Smooth muscle cell (in vitro differentiated cells): ENCODE measurements at regions not wholly inside any gene's neighbourhood (a gene's known extent, or its start where the extent isn't known, plus 50 kb on each side); places are given as distances from the start of the nearest gene placed in this dataset.

ENCODE experiments used
- DNase-seq: peaks from one replicate; lab custom pipeline; 2025; ENCODE audit not compliant: unreplicated experiment; lab: John Stamatoyannopoulos, UW
- H2AFZ ChIP-seq: fragments of 200-600 bp; sonication (generic); 2 replicates; pipeline ENCODE4 v1.6.0; 2016; ENCODE audit warnings: antibody characterized with exemption, low read depth, mild to moderate bottlenecking
- H3F3A ChIP-seq: fragments of 200-600 bp; sonication (generic); 2 replicates; pipeline ENCODE4 v1.6.0; 2017; ENCODE audit warnings: antibody characterized with exemption, low read depth
- H3K27ac ChIP-seq: fragments of 200-600 bp; sonication (generic); 2 replicates; pipeline ENCODE4 v1.5.1; 2016; ENCODE audit warnings: low read depth, mild to moderate bottlenecking
- H3K27me3 ChIP-seq: fragments of 200-600 bp; sonication (generic); 2 replicates; pipeline ENCODE4 v1.6.1; 2016; ENCODE audit warnings: low read depth, mild to moderate bottlenecking
- H3K36me3 ChIP-seq: fragments of 200-600 bp; sonication (generic); 2 replicates; pipeline ENCODE4 v1.5.1; 2016; ENCODE audit warnings: low read depth
- H3K4me1 ChIP-seq: fragments of 200-600 bp; sonication (generic); 2 replicates; pipeline ENCODE4 v1.5.1; 2016; ENCODE audit warnings: low read depth
- H3K4me2 ChIP-seq: fragments of 200-600 bp; sonication (generic); 2 replicates; pipeline ENCODE4 v1.6.0; 2016; ENCODE audit warnings: mild to moderate bottlenecking
- H3K4me3 ChIP-seq: fragments of 200-600 bp; sonication (generic); 2 replicates; pipeline ENCODE4 v1.5.1; 2016; ENCODE audit warnings: mild to moderate bottlenecking
- H3K79me2 ChIP-seq: fragments of 200-600 bp; sonication (generic); 2 replicates; pipeline ENCODE4 v1.6.0; 2016; ENCODE audit warnings: low read depth, mild to moderate bottlenecking
- H3K9ac ChIP-seq: fragments of 200-600 bp; sonication (generic); 2 replicates; pipeline ENCODE4 v1.6.0; 2016; ENCODE audit warnings: low read depth
- H3K9me3 ChIP-seq: fragments of 200-600 bp; sonication (generic); replicated peaks from 2 replicates; pipeline ENCODE4 v1.5.1; 2016; ENCODE audit warnings: low read depth
- H4K20me1 ChIP-seq: fragments of 200-600 bp; sonication (generic); 2 replicates; pipeline ENCODE4 v1.6.0; 2016; ENCODE audit warnings: low read depth
- CTCF ChIP-seq: fragments of 200-600 bp; sonication (generic); IDR thresholded peaks from 2 replicates; pipeline ENCODE4 v1.5.1; 2017; ENCODE audit warnings: borderline replicate concordance, mild to moderate bottlenecking, antibody characterized with exemption; ENCODE audit not compliant: insufficient read depth, poor library complexity, severe bottlenecking
- WGBS: methylation state at CpG from one replicate; pipeline ENCODE4 v1.1.7; 2016; ENCODE audit warnings: low lambda C conversion rate; 5-methylcytosine and 5-hydroxymethylcytosine counted together

GRCh38 chrX:13433298-13433605 lies 113.4 kb upstream of the ATXN3L start:
- Histone ChIP-seq H3K27ac (peak overlapping the region; percentile 73), H3K4me2 (no peak overlapping the region), H3K9ac (no peak overlapping the region), H3K27me3 (no peaks in the 10 kb centered on the region), H3K79me2 (no peaks in the 10 kb centered on the region), H3K4me1 (peaks cover 4% of the 10 kb centered on the region), H3F3A (peaks cover 5% of the 10 kb centered on the region), H3K4me3 (no peak overlapping the region), H4K20me1 (no peaks in the 10 kb centered on the region), H3K36me3 (no peaks in the 10 kb centered on the region), H2AFZ (no peak overlapping the region), H3K9me3 (no peaks in the 10 kb centered on the region)
- 89% methylated on average over 2 of the region's 2 CpGs for WGBS
- no peak for TF ChIP-seq CTCF
- no peak for DNase-seq

GRCh38 chrX:13432414-13433297 lies 112.8 kb upstream of the ATXN3L start:
- TF ChIP-seq CTCF, result no peak
- Histone ChIP-seq H3K4me1 (peaks cover 7% of the 10 kb centered on the region), H3K79me2 (no peaks in the 10 kb centered on the region), H3K4me2 (no peak overlapping the region), H4K20me1 (no peaks in the 10 kb centered on the region), H3K9ac (peak overlapping the region; percentile 1), H3K36me3 (no peaks in the 10 kb centered on the region), H2AFZ (peak overlapping the region; percentile 46), H3F3A (peaks cover 5% of the 10 kb centered on the region), H3K4me3 (no peak overlapping the region), H3K9me3 (no peaks in the 10 kb centered on the region), H3K27me3 (no peaks in the 10 kb centered on the region), H3K27ac (peak overlapping the region; percentile 73)
- no peak for DNase-seq
- 82% methylated on average over 4 of the region's 4 CpGs for WGBS

GRCh38 chrX:13430136-13430827 lies 110.4 kb upstream of the ATXN3L start:
- 88% methylated on average over 6 of the region's 6 CpGs for WGBS
- H3K27ac ChIP-seq, result no peak overlapping the region
- H4K20me1 ChIP-seq, result no peaks in the 10 kb centered on the region
- H2AFZ ChIP-seq, result no peak overlapping the region
- H3K4me3 ChIP-seq, result no peak overlapping the region
- H3K79me2 ChIP-seq, result no peaks in the 10 kb centered on the region
- no peaks in the 10 kb centered on the region for H3K9me3 ChIP-seq
- H3F3A ChIP-seq, result peaks cover 5% of the 10 kb centered on the region
- no peaks in the 10 kb centered on the region for H3K27me3 ChIP-seq
- no peak overlapping the region for H3K4me2 ChIP-seq
- no peak for TF ChIP-seq CTCF
- no peak for DNase-seq
- no peaks in the 10 kb centered on the region for H3K36me3 ChIP-seq
- H3K4me1 ChIP-seq, result peaks cover 7% of the 10 kb centered on the region
- H3K9ac ChIP-seq, result no peak overlapping the region
